HG03469 (cell line): ENCODE measurements at regions not wholly inside any gene's neighbourhood (a gene's known extent, or its start where the extent isn't known, plus 50 kb on each side); places are given as distances from the start of the nearest gene placed in this dataset.

ENCODE experiments used
- ATAC-seq: cut with Tn5 transposase; IDR thresholded peaks from one replicate; pipeline ENCODE4 v1.9.1; 2021; ENCODE audit warnings: mild to moderate bottlenecking, moderate library complexity, moderate number of reproducible peaks; ENCODE audit not compliant: unreplicated experiment

- no peak for ATAC-seq
Observed at GRCh38 chr15:81987628-81988027, 58.2 kb downstream of the MEX3B start.

- ATAC-seq, result no peak
Observed at GRCh38 chr15:81983497-81983896, 62.3 kb downstream of the MEX3B start.

GRCh38 chr15:81982808-81983207 is 63.0 kb downstream of the MEX3B start:
- ATAC-seq, result no peak

GRCh38 chr15:81981908-81982307 is 63.9 kb downstream of the MEX3B start:
- no peak for ATAC-seq

- ATAC-seq, result no peak
Observed at GRCh38 chr15:81977464-81977863, 68.4 kb downstream of the MEX3B start.

GRCh38 chr15:81968691-81969090 is 77.1 kb downstream of the MEX3B start:
- ATAC-seq, result no peak

GRCh38 chr15:81966631-81967030 is 79.2 kb downstream of the MEX3B start:
- ATAC-seq, result no peak

GRCh38 chr15:81962482-81962881 is 83.3 kb downstream of the MEX3B start:
- ATAC-seq, result no peak

GRCh38 chr15:81959196-81959595 is 86.6 kb downstream of the MEX3B start:
- no peak for ATAC-seq

GRCh38 chr15:81957698-81958097 is 88.1 kb downstream of the MEX3B start:
- ATAC-seq, result no peak

GRCh38 chr15:81955382-81956062 is 90.3 kb downstream of the MEX3B start:
- no peak for ATAC-seq

- ATAC-seq, result no peak
Observed at GRCh38 chr15:81954158-81954783, 91.5 kb downstream of the MEX3B start.

- no peak for ATAC-seq
Observed at GRCh38 chr15:81950841-81951414, 94.9 kb downstream of the MEX3B start.

GRCh38 chr15:81948751-81949150 is 97.1 kb downstream of the MEX3B start:
- ATAC-seq, result no peak

- no peak for ATAC-seq
Observed at GRCh38 chr15:81948222-81948621, 97.6 kb downstream of the MEX3B start.

- ATAC-seq, result no peak
Observed at GRCh38 chr15:81947548-81947947, 98.3 kb downstream of the MEX3B start.

- ATAC-seq, result no peak
Observed at GRCh38 chr15:81945014-81945615, 100.7 kb downstream of the MEX3B start.

GRCh38 chr15:81942655-81943195 is 103.1 kb downstream of the MEX3B start:
- ATAC-seq, result no peak

- ATAC-seq, result no peak
Observed at GRCh38 chr15:81942157-81942556, 103.7 kb downstream of the MEX3B start.

GRCh38 chr15:81941479-81941878 is 104.3 kb downstream of the MEX3B start:
- no peak for ATAC-seq
